ENCODE measurements at regions not wholly inside any gene's neighbourhood (a gene's known extent, or its start where the extent isn't known, plus 50 kb on each side); places are given as distances from the start of the nearest gene placed in this dataset.
A peak's percentile ranks its signal among the peaks of the same experiment; 100 is the strongest.

- DNase-seq (ENCODE audit: low read depth, low spot score) = peak; percentile 3
These were observed 152.7 kb upstream of the NT5C1B start for GRCh38 chr2:18741895-18742732.

- DNase-seq (ENCODE audit: low read depth, low spot score) = no peak
These were observed 151.8 kb upstream of the NT5C1B start for GRCh38 chr2:18741191-18741590.

- DNase-seq (ENCODE audit: low read depth, low spot score) = no peak
These were observed 151.1 kb upstream of the NT5C1B start for GRCh38 chr2:18740474-18740881.

GRCh38 chr2:18731666-18732065 is 142.3 kb upstream of the NT5C1B start:
- DNase-seq (ENCODE audit: low read depth, low spot score) = no peak

- DNase-seq (ENCODE audit: low read depth, low spot score) = no peak
These were observed 135.2 kb upstream of the NT5C1B start for GRCh38 chr2:18724371-18725145.

- no peak for DNase-seq (ENCODE audit: low read depth, low spot score)
These were observed 133.8 kb upstream of the NT5C1B start for GRCh38 chr2:18723219-18723618.

- DNase-seq (ENCODE audit: low read depth, low spot score) = no peak
These were observed 132.7 kb upstream of the NT5C1B start for GRCh38 chr2:18722101-18722500.

GRCh38 chr2:18721038-18721922 is 131.9 kb upstream of the NT5C1B start:
- DNase-seq (ENCODE audit: low read depth, low spot score) = no peak

- peak; percentile 27 for DNase-seq (ENCODE audit: low read depth, low spot score)
These were observed 130.8 kb upstream of the NT5C1B start for GRCh38 chr2:18719978-18720775.

- DNase-seq (ENCODE audit: low read depth, low spot score) = no peak
These were observed 118.9 kb upstream of the NT5C1B start for GRCh38 chr2:18708203-18708715.

GRCh38 chr2:18706001-18706400 is 116.6 kb upstream of the NT5C1B start:
- DNase-seq (ENCODE audit: low read depth, low spot score) = no peak

- DNase-seq (ENCODE audit: low read depth, low spot score) = no peak
These were observed 114.9 kb upstream of the NT5C1B start for GRCh38 chr2:18704276-18704675.

GRCh38 chr2:18703555-18703954 is 114.2 kb upstream of the NT5C1B start:
- DNase-seq (ENCODE audit: low read depth, low spot score) = no peak

GRCh38 chr2:18701981-18702380 is 112.6 kb upstream of the NT5C1B start:
- DNase-seq (ENCODE audit: low read depth, low spot score) = no peak

GRCh38 chr2:18701546-18701945 is 112.2 kb upstream of the NT5C1B start:
- no peak for DNase-seq (ENCODE audit: low read depth, low spot score)

- peak; percentile 23 for DNase-seq (ENCODE audit: low read depth, low spot score)
These were observed 101.0 kb upstream of the NT5C1B start for GRCh38 chr2:18690342-18690741.

GRCh38 chr2:18684206-18685038 is 95.1 kb upstream of the NT5C1B start:
- no peak for DNase-seq (ENCODE audit: low read depth, low spot score)

GRCh38 chr2:18682681-18683080 is 93.3 kb upstream of the NT5C1B start:
- DNase-seq (ENCODE audit: low read depth, low spot score) = no peak

- no peak for DNase-seq (ENCODE audit: low read depth, low spot score)
These were observed 87.9 kb upstream of the NT5C1B start for GRCh38 chr2:18677280-18677679.

GRCh38 chr2:18674309-18674708 is 84.9 kb upstream of the NT5C1B start:
- DNase-seq (ENCODE audit: low read depth, low spot score) = no peak

Data from ELF-1 (cell line).